ENCODE measurements at regions not wholly inside any gene's neighbourhood (a gene's known extent, or its start where the extent isn't known, plus 50 kb on each side); places are given as distances from the start of the nearest gene placed in this dataset.

- TF ChIP-seq, protein P1, sequence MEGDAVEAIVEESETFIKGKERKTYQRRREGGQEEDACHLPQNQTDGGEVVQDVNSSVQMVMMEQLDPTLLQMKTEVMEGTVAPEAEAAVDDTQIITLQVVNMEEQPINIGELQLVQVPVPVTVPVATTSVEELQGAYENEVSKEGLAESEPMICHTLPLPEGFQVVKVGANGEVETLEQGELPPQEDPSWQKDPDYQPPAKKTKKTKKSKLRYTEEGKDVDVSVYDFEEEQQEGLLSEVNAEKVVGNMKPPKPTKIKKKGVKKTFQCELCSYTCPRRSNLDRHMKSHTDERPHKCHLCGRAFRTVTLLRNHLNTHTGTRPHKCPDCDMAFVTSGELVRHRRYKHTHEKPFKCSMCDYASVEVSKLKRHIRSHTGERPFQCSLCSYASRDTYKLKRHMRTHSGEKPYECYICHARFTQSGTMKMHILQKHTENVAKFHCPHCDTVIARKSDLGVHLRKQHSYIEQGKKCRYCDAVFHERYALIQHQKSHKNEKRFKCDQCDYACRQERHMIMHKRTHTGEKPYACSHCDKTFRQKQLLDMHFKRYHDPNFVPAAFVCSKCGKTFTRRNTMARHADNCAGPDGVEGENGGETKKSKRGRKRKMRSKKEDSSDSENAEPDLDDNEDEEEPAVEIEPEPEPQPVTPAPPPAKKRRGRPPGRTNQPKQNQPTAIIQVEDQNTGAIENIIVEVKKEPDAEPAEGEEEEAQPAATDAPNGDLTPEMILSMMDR (IDR thresholded peaks at IDR 0.05; ENCODE audit: low read depth, low read length, missing input control): no peak
- TF ChIP-seq GABPA (IDR thresholded peaks at IDR 0.05 in 1 of 2, conservative IDR thresholded peaks at IDR 0.05 in 1 of 2) (no peak), TAF1 (conservative IDR thresholded peaks at IDR 0.05) (no peak), REST (IDR thresholded peaks at IDR 0.05) (no peak), HNF4G (IDR thresholded peaks at IDR 0.05) (no peak), MAX (IDR thresholded peaks at IDR 0.05) (no peak), YY1 (IDR thresholded peaks at IDR 0.05) (no peak), SP1 (IDR thresholded peaks at IDR 0.05) (no peak), JUND (IDR thresholded peaks at IDR 0.05) (no peak), EGR1 (IDR thresholded peaks at IDR 0.05; ENCODE audit: low read depth in 2 of 2) (no peak), RAD21 (IDR thresholded peaks at IDR 0.05) (no peak)
- TF ChIP-seq, protein P2, sequence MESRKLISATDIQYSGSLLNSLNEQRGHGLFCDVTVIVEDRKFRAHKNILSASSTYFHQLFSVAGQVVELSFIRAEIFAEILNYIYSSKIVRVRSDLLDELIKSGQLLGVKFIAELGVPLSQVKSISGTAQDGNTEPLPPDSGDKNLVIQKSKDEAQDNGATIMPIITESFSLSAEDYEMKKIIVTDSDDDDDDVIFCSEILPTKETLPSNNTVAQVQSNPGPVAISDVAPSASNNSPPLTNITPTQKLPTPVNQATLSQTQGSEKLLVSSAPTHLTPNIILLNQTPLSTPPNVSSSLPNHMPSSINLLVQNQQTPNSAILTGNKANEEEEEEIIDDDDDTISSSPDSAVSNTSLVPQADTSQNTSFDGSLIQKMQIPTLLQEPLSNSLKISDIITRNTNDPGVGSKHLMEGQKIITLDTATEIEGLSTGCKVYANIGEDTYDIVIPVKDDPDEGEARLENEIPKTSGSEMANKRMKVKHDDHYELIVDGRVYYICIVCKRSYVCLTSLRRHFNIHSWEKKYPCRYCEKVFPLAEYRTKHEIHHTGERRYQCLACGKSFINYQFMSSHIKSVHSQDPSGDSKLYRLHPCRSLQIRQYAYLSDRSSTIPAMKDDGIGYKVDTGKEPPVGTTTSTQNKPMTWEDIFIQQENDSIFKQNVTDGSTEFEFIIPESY (IDR thresholded peaks at IDR 0.05): no peak
- TF ChIP-seq, protein P3, sequence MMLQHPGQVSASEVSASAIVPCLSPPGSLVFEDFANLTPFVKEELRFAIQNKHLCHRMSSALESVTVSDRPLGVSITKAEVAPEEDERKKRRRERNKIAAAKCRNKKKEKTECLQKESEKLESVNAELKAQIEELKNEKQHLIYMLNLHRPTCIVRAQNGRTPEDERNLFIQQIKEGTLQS (IDR thresholded peaks at IDR 0.05): no peak
Measured at GRCh38 chr2:79210274-79210917, 50.8 kb upstream of the REG3A start.
